ENCODE measurements at regions not wholly inside any gene's neighbourhood (a gene's known extent, or its start where the extent isn't known, plus 50 kb on each side); places are given as distances from the start of the nearest gene placed in this dataset.

DNA sequence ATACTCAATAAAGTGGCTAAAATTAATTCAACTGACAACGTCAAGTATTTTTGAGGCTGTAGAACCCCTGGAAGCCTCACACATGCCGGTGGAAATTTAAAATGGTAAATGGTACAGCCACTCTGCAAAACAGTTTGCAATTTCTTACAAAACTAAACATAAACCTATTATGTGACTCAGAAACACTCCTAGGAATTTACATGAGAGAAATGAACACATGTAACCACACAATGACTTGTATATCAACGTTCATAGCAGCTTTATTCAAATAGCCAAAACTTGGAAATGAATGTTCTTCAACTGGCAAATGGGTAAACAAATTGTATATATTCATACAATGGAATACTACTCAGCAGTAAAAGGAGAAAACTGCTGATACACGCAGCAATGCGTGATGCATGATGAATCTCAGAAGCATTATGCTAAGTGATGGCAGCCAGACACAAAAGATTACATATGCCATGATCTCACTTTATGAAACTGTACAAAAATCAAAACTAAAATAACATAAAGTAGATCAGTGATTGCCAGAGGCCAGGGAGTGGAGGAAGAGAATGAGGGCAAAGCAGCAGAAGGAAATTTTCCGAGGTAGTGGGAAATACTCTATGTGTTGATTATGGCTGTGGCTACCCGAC is 112.5 kb downstream of the FAM50B start:
- Mint-ChIP-seq H3K27ac (ENCODE audit: unreplicated experiment) (no peak overlapping the region), H3K9me3 (ENCODE audit: unreplicated experiment) (no peaks in the 10 kb centered on the region), H3K4me3 (ENCODE audit: unreplicated experiment) (no peak overlapping the region), H3K27me3 (ENCODE audit: insufficient read depth, unreplicated experiment) (no peaks in the 10 kb centered on the region), H3K36me3 (ENCODE audit: insufficient read depth, unreplicated experiment) (no peaks in the 10 kb centered on the region), H3K4me1 (ENCODE audit: low read depth, unreplicated experiment) (no peaks in the 10 kb centered on the region)
- Histone ChIP-seq H3K4me1 (no peaks in the 10 kb centered on the region), H3K4me3 (ENCODE audit: low read depth, low read length) (no peak overlapping the region), H3K36me3 (ENCODE audit: control insufficient read depth, insufficient read depth, low read length) (no peaks in the 10 kb centered on the region), H3K9me3 (no peaks in the 10 kb centered on the region), H3K27me3 (replicated peaks; ENCODE audit: control insufficient read depth, insufficient read depth, low read length) (no peaks in the 10 kb centered on the region)
- TF ChIP-seq, protein P1, sequence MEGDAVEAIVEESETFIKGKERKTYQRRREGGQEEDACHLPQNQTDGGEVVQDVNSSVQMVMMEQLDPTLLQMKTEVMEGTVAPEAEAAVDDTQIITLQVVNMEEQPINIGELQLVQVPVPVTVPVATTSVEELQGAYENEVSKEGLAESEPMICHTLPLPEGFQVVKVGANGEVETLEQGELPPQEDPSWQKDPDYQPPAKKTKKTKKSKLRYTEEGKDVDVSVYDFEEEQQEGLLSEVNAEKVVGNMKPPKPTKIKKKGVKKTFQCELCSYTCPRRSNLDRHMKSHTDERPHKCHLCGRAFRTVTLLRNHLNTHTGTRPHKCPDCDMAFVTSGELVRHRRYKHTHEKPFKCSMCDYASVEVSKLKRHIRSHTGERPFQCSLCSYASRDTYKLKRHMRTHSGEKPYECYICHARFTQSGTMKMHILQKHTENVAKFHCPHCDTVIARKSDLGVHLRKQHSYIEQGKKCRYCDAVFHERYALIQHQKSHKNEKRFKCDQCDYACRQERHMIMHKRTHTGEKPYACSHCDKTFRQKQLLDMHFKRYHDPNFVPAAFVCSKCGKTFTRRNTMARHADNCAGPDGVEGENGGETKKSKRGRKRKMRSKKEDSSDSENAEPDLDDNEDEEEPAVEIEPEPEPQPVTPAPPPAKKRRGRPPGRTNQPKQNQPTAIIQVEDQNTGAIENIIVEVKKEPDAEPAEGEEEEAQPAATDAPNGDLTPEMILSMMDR (IDR thresholded peaks at IDR 0.05; ENCODE audit: insufficient read depth in 1 of 2, low read depth in 1 of 2, low read length in 1 of 2, severe bottlenecking in 1 of 2, unreplicated experiment in 1 of 2) = no peak
- no peak for DNase-seq
- BruUV-seq (replicated peaks) = no TSS peak
- intact Hi-C loops (cut with micrococcal nuclease; ENCODE audit: unreplicated experiment) = no loop called here
- ChIA-PET POLR2A (no interaction called here), CTCF (no interaction called here)

DNA sequence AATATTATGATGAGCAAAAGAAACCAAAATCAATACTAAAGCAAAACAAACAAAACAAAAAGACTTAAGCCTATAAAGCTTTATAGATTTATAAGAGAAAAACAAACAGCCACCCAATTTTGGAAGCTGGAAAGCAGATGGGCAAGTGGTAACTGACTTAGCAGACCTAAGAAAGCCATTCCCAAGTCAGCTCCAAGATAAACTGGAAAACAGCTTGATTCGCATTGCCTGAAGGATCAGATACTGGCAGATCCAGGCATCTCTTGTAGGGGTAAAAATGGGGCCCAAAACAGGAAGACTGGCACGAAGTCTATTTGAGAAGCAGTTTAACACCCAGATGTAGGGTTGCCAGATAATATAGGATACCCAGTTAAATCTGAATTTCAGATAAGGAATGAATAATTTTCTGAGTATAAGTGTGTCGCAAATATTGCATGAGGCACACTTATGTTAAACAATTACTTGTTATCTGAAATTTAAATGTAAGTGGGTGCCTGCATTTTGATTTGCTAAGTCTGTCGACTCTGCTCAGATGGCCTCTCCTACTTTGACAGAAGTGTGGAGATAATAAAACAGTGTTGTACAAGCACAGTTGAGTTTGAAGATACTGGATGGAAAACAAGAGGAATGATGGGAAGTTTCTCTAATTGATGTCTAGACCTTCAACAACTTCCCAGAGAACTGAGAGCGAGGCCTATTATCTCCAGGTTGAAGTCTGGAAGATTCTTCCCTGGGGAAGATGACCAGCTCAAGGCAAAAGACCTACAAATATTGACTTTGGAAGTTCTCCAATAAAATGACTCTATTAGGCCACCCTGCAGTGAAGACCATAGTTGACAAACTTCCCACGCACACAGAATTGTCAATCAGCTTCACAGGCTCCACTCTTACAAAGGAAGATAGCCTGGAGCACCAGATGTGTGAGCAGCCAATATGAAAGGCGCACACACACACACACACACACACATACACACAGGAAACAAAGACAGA is 113.4 kb downstream of the FAM50B start:
- no peak overlapping the region for H3K4me3 Mint-ChIP-seq (ENCODE audit: unreplicated experiment)
- H3K36me3 ChIP-seq (ENCODE audit: control insufficient read depth, insufficient read depth, low read length) = no peaks in the 10 kb centered on the region
- H3K9me3 Mint-ChIP-seq (ENCODE audit: unreplicated experiment) = no peaks in the 10 kb centered on the region
- DNase-seq = no peak
- H3K27ac Mint-ChIP-seq (ENCODE audit: unreplicated experiment) = no peak overlapping the region
- TF ChIP-seq, protein P1 (IDR thresholded peaks at IDR 0.05; ENCODE audit: insufficient read depth in 1 of 2, low read depth in 1 of 2, low read length in 1 of 2, severe bottlenecking in 1 of 2, unreplicated experiment in 1 of 2) = no peak
- H3K36me3 Mint-ChIP-seq (ENCODE audit: insufficient read depth, unreplicated experiment) = no peaks in the 10 kb centered on the region
- ChIA-PET POLR2A (no interaction called here), CTCF (no interaction called here)
- no peaks in the 10 kb centered on the region for H3K4me1 ChIP-seq
- no TSS peak for BruUV-seq (replicated peaks)
- H3K9me3 ChIP-seq = no peaks in the 10 kb centered on the region
- H3K27me3 ChIP-seq (replicated peaks; ENCODE audit: control insufficient read depth, insufficient read depth, low read length) = no peaks in the 10 kb centered on the region
- no peaks in the 10 kb centered on the region for H3K4me1 Mint-ChIP-seq (ENCODE audit: low read depth, unreplicated experiment)
- intact Hi-C loops (cut with micrococcal nuclease; ENCODE audit: unreplicated experiment) = no loop called here
- no peak overlapping the region for H3K4me3 ChIP-seq (ENCODE audit: low read depth, low read length)
- no peaks in the 10 kb centered on the region for H3K27me3 Mint-ChIP-seq (ENCODE audit: insufficient read depth, unreplicated experiment)

DNA sequence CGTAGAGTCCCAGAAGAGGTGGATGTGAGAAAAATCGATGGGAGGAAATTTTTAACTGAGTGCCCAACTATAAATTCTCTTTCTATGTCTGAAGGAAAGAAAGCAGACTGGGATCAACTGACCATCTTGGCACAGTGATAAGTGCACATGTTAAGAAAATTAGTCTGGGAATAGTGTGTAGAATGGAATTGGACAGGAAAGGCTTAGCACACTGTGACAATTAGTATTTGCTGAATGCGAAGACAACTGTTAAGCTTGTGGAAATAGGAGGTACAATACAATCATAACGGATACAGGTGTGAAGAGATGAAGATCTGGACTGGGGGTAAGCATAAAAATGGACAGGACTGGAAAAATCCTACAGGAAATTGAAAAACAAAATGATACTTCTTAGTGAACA is 114.3 kb downstream of the FAM50B start:
- Mint-ChIP-seq H3K9me3 (ENCODE audit: unreplicated experiment) (no peaks in the 10 kb centered on the region), H3K27me3 (ENCODE audit: insufficient read depth, unreplicated experiment) (no peaks in the 10 kb centered on the region), H3K4me1 (ENCODE audit: low read depth, unreplicated experiment) (no peaks in the 10 kb centered on the region), H3K4me3 (ENCODE audit: unreplicated experiment) (no peak overlapping the region), H3K36me3 (ENCODE audit: insufficient read depth, unreplicated experiment) (no peaks in the 10 kb centered on the region), H3K27ac (ENCODE audit: unreplicated experiment) (no peak overlapping the region)
- no TSS peak for BruUV-seq (replicated peaks)
- Histone ChIP-seq H3K4me1 (no peaks in the 10 kb centered on the region), H3K9me3 (no peaks in the 10 kb centered on the region), H3K4me3 (ENCODE audit: low read depth, low read length) (no peak overlapping the region), H3K27me3 (replicated peaks; ENCODE audit: control insufficient read depth, insufficient read depth, low read length) (no peaks in the 10 kb centered on the region), H3K36me3 (ENCODE audit: control insufficient read depth, insufficient read depth, low read length) (no peaks in the 10 kb centered on the region)
- TF ChIP-seq, protein P1 (IDR thresholded peaks at IDR 0.05; ENCODE audit: insufficient read depth in 1 of 2, low read depth in 1 of 2, low read length in 1 of 2, severe bottlenecking in 1 of 2, unreplicated experiment in 1 of 2) = no peak
- no peak for DNase-seq
- intact Hi-C loops (cut with micrococcal nuclease; ENCODE audit: unreplicated experiment) = no loop called here
- ChIA-PET CTCF (no interaction called here), POLR2A (no interaction called here)

Measured in Caco-2 (cell line).